ENCODE measurements at regions not wholly inside any gene's neighbourhood (a gene's known extent, or its start where the extent isn't known, plus 50 kb on each side); places are given as distances from the start of the nearest gene placed in this dataset.

DNA sequence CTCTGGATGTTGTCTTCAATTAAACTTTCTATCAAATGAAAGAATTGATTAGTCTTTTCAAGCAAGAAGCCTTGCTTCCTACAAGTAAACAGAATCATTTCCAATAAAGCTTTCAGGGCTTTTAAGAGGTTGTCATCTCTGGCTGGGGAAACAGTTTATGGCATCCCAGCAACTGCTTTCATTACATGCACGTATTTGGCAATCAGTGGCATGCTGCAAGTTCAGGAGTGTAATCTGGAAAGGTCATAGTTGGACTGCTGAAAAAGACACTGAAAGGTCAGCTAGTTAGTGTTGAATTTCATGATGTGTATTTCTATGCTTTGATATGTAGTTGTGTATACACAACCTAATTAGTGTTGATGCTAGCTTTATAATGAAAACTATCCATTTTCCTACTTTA is 332.9 kb downstream of the DSC3 start:
- ChIA-PET CTCF (ENCODE audit: partially characterized antibody) (no interaction called here), POLR2A (ENCODE audit: partially characterized antibody) (no interaction called here)
- Histone ChIP-seq H3K27me3 (replicated peaks in 1 of 4; ENCODE audit: control insufficient read depth in 3 of 4, extremely low read depth in 1 of 4, insufficient read depth in 3 of 4, low read length in 3 of 4) (no peaks in the 10 kb centered on the region), H4K20me1 (replicated peaks in 1 of 2; ENCODE audit: control insufficient read depth in 1 of 2, insufficient read depth in 2 of 2, low read length in 2 of 2) (no peaks in the 10 kb centered on the region), H2BK20ac (ENCODE audit: low read length) (no peak overlapping the region), H3K4ac (replicated peaks; ENCODE audit: insufficient read length, low read depth, low read length) (no peak overlapping the region), H3K79me2 (ENCODE audit: control insufficient read depth in 1 of 2, insufficient read depth in 2 of 2, low read length in 2 of 2) (no peaks in the 10 kb centered on the region), H3K9ac (replicated peaks in 1 of 4; ENCODE audit: extremely low read depth in 1 of 4, low read depth in 3 of 4, low read length in 3 of 4) (no peak overlapping the region), H3K18ac (ENCODE audit: extremely low read depth, low read length) (no peak overlapping the region), H2BK15ac (ENCODE audit: low read length) (no peak overlapping the region), H3K4me2 (ENCODE audit: insufficient read depth in 1 of 2, low read depth in 2 of 2, low read length in 2 of 2) (no peak overlapping the region), H2AFZ (ENCODE audit: low read length) (no peak overlapping the region), H3K23me2 (ENCODE audit: low read depth, low read length) (no peaks in the 10 kb centered on the region), H3K23ac (ENCODE audit: insufficient read length) (no peak overlapping the region), H2BK120ac (replicated peaks; ENCODE audit: low read depth, low read length) (no peak overlapping the region), H2AK5ac (ENCODE audit: low read depth, low read length) (no peak overlapping the region), H3K36me3 (ENCODE audit: control insufficient read depth in 2 of 4, insufficient read depth in 4 of 4, low read length in 3 of 4) (no peaks in the 10 kb centered on the region), H3K79me1 (ENCODE audit: low read depth, low read length) (no peaks in the 10 kb centered on the region), H4K5ac (ENCODE audit: insufficient read length, low read depth, low read length) (no peak overlapping the region), H3K56ac (replicated peaks; ENCODE audit: insufficient read length, low read depth, low read length) (no peak overlapping the region), H3K9me3 (ENCODE audit: insufficient read depth in 2 of 2, low read depth in 1 of 2, low read length in 1 of 2) (no peaks in the 10 kb centered on the region), H3K4me3 (ENCODE audit: extremely low read depth in 1 of 4, insufficient read depth in 2 of 4, low read depth in 3 of 4, low read length in 4 of 4) (no peak overlapping the region), H2BK5ac (ENCODE audit: low read depth, low read length) (no peak overlapping the region), H3K27ac (ENCODE audit: low read depth, low read length) (no peak overlapping the region), H3K4me1 (replicated peaks in 1 of 4; ENCODE audit: control insufficient read depth in 3 of 4, insufficient read depth in 4 of 4, low read length in 3 of 4) (no peaks in the 10 kb centered on the region), H3K14ac (ENCODE audit: insufficient read length) (no peak overlapping the region), H4K91ac (replicated peaks; ENCODE audit: insufficient read length, low read length) (no peak overlapping the region), H2BK12ac (ENCODE audit: low read depth, low read length) (no peak overlapping the region), H4K8ac (ENCODE audit: extremely low read depth, insufficient read depth, low read length) (no peak overlapping the region)
- TF ChIP-seq POLR2AphosphoS5 (IDR thresholded peaks at IDR 0.05; ENCODE audit: low read depth, low read length) (no peak), POU5F1 (IDR thresholded peaks at IDR 0.05; ENCODE audit: low read depth, low read length) (no peak), EZH2 (IDR thresholded peaks at IDR 0.05; ENCODE audit: low read depth, low read length, severe bottlenecking) (no peak)
- TF ChIP-seq, protein P1, sequence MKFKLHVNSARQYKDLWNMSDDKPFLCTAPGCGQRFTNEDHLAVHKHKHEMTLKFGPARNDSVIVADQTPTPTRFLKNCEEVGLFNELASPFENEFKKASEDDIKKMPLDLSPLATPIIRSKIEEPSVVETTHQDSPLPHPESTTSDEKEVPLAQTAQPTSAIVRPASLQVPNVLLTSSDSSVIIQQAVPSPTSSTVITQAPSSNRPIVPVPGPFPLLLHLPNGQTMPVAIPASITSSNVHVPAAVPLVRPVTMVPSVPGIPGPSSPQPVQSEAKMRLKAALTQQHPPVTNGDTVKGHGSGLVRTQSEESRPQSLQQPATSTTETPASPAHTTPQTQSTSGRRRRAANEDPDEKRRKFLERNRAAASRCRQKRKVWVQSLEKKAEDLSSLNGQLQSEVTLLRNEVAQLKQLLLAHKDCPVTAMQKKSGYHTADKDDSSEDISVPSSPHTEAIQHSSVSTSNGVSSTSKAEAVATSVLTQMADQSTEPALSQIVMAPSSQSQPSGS (IDR thresholded peaks at IDR 0.05; ENCODE audit: low read length), result no peak
- FAIRE-seq (no peak), DNase-seq (ENCODE audit: low read depth in 1 of 2, low spot score in 2 of 2) (no peak)
- 86% methylated on average over 1 of the region's 1 CpG; no CpG with 5 or more reads in 1 of the 2 experiments for WGBS, 2 experiments (ENCODE audit: extremely low coverage in 1 of 2, insufficient coverage in 1 of 2, insufficient read length in 1 of 2, insufficient replicate concordance in 2 of 2, low coverage in 1 of 2, low lambda C conversion rate in 2 of 2, missing lambda C conversion rate in 1 of 2)
